A549 (cell line): ENCODE measurements at regions not wholly inside any gene's neighbourhood (a gene's known extent, or its start where the extent isn't known, plus 50 kb on each side); places are given as distances from the start of the nearest gene placed in this dataset.

Experiments
- ATAC-seq, 2 experiments: fragments of 200-7000 bp in 1 of 2; fragments of >200 bp in 1 of 2; cut with Nextera tagmentation in 1 of 2; cut with Tn5 transposase in 1 of 2; 3 replicates each; pipeline versions ENCODE4 v1.8.0 to v1.9.1; 2018 to 2020; ENCODE audit warnings: mild to moderate bottlenecking in 1 of 2, moderate library complexity in 1 of 2
- CTCF ChIA-PET: fragments of 300-600 bp; sonication (Branson Sonifier 250); formaldehyde crosslinking; extraction: SDS; loops from one replicate; lab custom pipeline; 2021; ENCODE audit warnings: antibody characterized with exemption, inconsistent platforms; lab: Yijun Ruan, JAX
- POLR2A ChIA-PET: fragments of 350-600 bp; formaldehyde crosslinking; extraction: SDS; loops from one replicate; lab custom pipeline; 2021; ENCODE audit warnings: antibody characterized with exemption, inconsistent platforms; lab: Yijun Ruan, JAX
- DNase-seq, 2 experiments: peaks; one replicate each; pipeline versions ENCODE4 v3.0.0 to v3.0.0-alpha.2; 2011 to 2016; ENCODE audit warnings: low read depth in 1 of 2, low spot score in 1 of 2
- FAIRE-seq: peaks from 2 replicates; lab custom pipeline; 2011; peaks lifted over from hg19 to GRCh38; lab: Jason Lieb, UNC
- H3K27ac ChIP-seq, 2 experiments: fragments of >200 bp; sonication (Bioruptor Twin); formaldehyde crosslinking; 3 replicates each; pipeline ENCODE4 v1.5.1; 2016 to 2017
- H3K4me1 ChIP-seq: fragments of >200 bp; sonication (Bioruptor Twin); formaldehyde crosslinking; 3 replicates; pipeline ENCODE4 v1.6.1; 2016
- H3K4me2 ChIP-seq: fragments of >200 bp; sonication (Bioruptor Twin); formaldehyde crosslinking; 3 replicates; pipeline ENCODE4 v1.6.1; 2016
- H3K4me3 ChIP-seq: fragments of >200 bp; sonication (Bioruptor Twin); formaldehyde crosslinking; 3 replicates; pipeline ENCODE4 v1.5.1; 2016
- H3K9me3 ChIP-seq: fragments of >200 bp; sonication (Bioruptor Twin); formaldehyde crosslinking; 3 replicates; pipeline ENCODE4 v1.6.1; 2016
- BCL3 ChIP-seq: fragments of >200 bp; sonication (Bioruptor Twin); formaldehyde crosslinking; IDR thresholded peaks from 3 replicates; pipeline ENCODE4 v1.6.1; 2016
- CHD2 ChIP-seq: fragments of 150-350 bp; IDR thresholded peaks from 2 replicates; pipeline ENCODE4 v1.6.1; 2014; ENCODE audit warnings: low read length; ENCODE audit not compliant: partially characterized antibody
- EHF ChIP-seq: fragments of 250-450 bp; sonication (Bioruptor Pico); IDR thresholded peaks from 2 replicates; pipeline ENCODE4 v1.5.0; 2020; ENCODE audit warnings: mild to moderate bottlenecking
- ELK1 ChIP-seq: fragments of 150-350 bp; IDR thresholded peaks from 2 replicates; pipeline ENCODE4 v1.6.1; 2014; ENCODE audit warnings: low read depth, mild to moderate bottlenecking, low read length
- FOSL2 ChIP-seq, 2 experiments: fragments of 450-650 bp in 1 of 2; fragments of >200 bp in 1 of 2; sonication (Bioruptor Twin) in 1 of 2; formaldehyde crosslinking; IDR thresholded peaks; 2 replicates each; pipeline versions ENCODE4 v1.5.0 to v1.6.1; 2016 to 2020; ENCODE audit warnings: mild to moderate bottlenecking in 1 of 2, moderate library complexity in 1 of 2
- FOXS1 ChIP-seq: fragments of 250-450 bp; sonication (Bioruptor Pico); IDR thresholded peaks from 2 replicates; pipeline ENCODE4 v1.5.0; 2020; ENCODE audit warnings: mild to moderate bottlenecking, moderate library complexity
- HDAC2 ChIP-seq: fragments of 200-600 bp; sonication (generic); IDR thresholded peaks from 2 replicates; pipeline ENCODE4 v1.6.1; 2016
- HMGXB4 ChIP-seq: fragments of 250-450 bp; sonication (Bioruptor Pico); IDR thresholded peaks from 2 replicates; pipeline ENCODE4 v1.5.0; 2021; ENCODE audit warnings: mild to moderate bottlenecking, moderate library complexity, borderline replicate concordance
- HOXA7 ChIP-seq: fragments of 250-450 bp; sonication (Bioruptor Pico); IDR thresholded peaks from 2 replicates; pipeline ENCODE4 v1.5.0; 2020; ENCODE audit warnings: mild to moderate bottlenecking, moderate library complexity
- HOXB5 ChIP-seq: fragments of 250-450 bp; sonication (Bioruptor Pico); IDR thresholded peaks from 2 replicates; pipeline ENCODE4 v1.5.0; 2020; ENCODE audit warnings: mild to moderate bottlenecking, moderate library complexity
- MAX ChIP-seq: IDR thresholded peaks from 2 replicates; pipeline ENCODE4 v1.6.1; 2012
- NR3C1 ChIP-seq: fragments of >200 bp; sonication (Bioruptor Twin); formaldehyde crosslinking; IDR thresholded peaks from 3 replicates; pipeline ENCODE4 v1.6.1; 2017
- PHF8 ChIP-seq: fragments of 200-600 bp; sonication (generic); IDR thresholded peaks from 2 replicates; pipeline ENCODE4 v1.6.1; 2016; ENCODE audit warnings: low read depth, mild to moderate bottlenecking, antibody characterized with exemption, moderate library complexity, borderline replicate concordance
- POLR2AphosphoS2 ChIP-seq: conservative IDR thresholded peaks from 2 replicates; pipeline ENCODE4 v1.6.1; 2012; ENCODE audit warnings: low read length, improper control_type of control experiment, inconsistent platforms
- SREBF2 ChIP-seq: fragments of 450-650 bp; IDR thresholded peaks from 2 replicates; pipeline ENCODE4 v1.6.1; 2014; ENCODE audit warnings: mild to moderate bottlenecking, moderate library complexity
- TFCP2L1 ChIP-seq: fragments of 250-450 bp; sonication (Bioruptor Pico); IDR thresholded peaks from 2 replicates; pipeline ENCODE4 v1.5.0; 2021; ENCODE audit warnings: mild to moderate bottlenecking
- ZC3H11A ChIP-seq: fragments of 450-650 bp; IDR thresholded peaks from 2 replicates; pipeline ENCODE4 v1.6.1; 2014; ENCODE audit warnings: antibody characterized with exemption, mild to moderate bottlenecking
- ZFP36 ChIP-seq: fragments of 450-650 bp; IDR thresholded peaks from 2 replicates; pipeline ENCODE4 v1.6.1; 2014; ENCODE audit warnings: borderline replicate concordance; ENCODE audit not compliant: partially characterized antibody
- ZNF302 ChIP-seq: fragments of 250-450 bp; sonication (Bioruptor Pico); IDR thresholded peaks from 2 replicates; pipeline ENCODE4 v1.9.0; 2021; ENCODE audit warnings: inconsistent platforms, mild to moderate bottlenecking, moderate library complexity
- WGBS: methylation state at CpG from one replicate; pipeline ENCODE4 v1.1.6; 2017; ENCODE audit errors: missing lambda C conversion rate; 5-methylcytosine and 5-hydroxymethylcytosine counted together
- TF ChIP-seq, protein P1 (sequence below): fragments of 200-600 bp; sonication (generic); IDR thresholded peaks from 2 replicates; pipeline ENCODE4 v1.6.1; 2016; ENCODE audit warnings: antibody characterized with exemption, mild to moderate bottlenecking, moderate library complexity
- TF ChIP-seq, protein P2 (sequence below): fragments of >200 bp; sonication (Bioruptor Twin); formaldehyde crosslinking; IDR thresholded peaks from 2 replicates; pipeline ENCODE4 v1.6.1; 2016

GRCh38 chr6:165929607-165930006, 238.0 kb downstream of the TBXT start:
- no peaks in the 10 kb centered on the region for H3K9me3 ChIP-seq
- H3K27ac ChIP-seq: no peak overlapping the region
- no peak overlapping the region for H3K4me2 ChIP-seq
- FAIRE-seq: no peak
- no peak overlapping the region for H3K4me3 ChIP-seq
- POLR2A ChIA-PET: no interaction called here
- CTCF ChIA-PET: interaction anchor here (1.6 kb wide), 1 partner anchor 176 kb away, joined by 5 read pairs; no protein-coding TSS in a partner anchor
- WGBS: 95% methylated on average over 5 of the region's 8 CpGs
- TF ChIP-seq, protein P1, sequence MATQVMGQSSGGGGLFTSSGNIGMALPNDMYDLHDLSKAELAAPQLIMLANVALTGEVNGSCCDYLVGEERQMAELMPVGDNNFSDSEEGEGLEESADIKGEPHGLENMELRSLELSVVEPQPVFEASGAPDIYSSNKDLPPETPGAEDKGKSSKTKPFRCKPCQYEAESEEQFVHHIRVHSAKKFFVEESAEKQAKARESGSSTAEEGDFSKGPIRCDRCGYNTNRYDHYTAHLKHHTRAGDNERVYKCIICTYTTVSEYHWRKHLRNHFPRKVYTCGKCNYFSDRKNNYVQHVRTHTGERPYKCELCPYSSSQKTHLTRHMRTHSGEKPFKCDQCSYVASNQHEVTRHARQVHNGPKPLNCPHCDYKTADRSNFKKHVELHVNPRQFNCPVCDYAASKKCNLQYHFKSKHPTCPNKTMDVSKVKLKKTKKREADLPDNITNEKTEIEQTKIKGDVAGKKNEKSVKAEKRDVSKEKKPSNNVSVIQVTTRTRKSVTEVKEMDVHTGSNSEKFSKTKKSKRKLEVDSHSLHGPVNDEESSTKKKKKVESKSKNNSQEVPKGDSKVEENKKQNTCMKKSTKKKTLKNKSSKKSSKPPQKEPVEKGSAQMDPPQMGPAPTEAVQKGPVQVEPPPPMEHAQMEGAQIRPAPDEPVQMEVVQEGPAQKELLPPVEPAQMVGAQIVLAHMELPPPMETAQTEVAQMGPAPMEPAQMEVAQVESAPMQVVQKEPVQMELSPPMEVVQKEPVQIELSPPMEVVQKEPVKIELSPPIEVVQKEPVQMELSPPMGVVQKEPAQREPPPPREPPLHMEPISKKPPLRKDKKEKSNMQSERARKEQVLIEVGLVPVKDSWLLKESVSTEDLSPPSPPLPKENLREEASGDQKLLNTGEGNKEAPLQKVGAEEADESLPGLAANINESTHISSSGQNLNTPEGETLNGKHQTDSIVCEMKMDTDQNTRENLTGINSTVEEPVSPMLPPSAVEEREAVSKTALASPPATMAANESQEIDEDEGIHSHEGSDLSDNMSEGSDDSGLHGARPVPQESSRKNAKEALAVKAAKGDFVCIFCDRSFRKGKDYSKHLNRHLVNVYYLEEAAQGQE: no peak
- no peak for TF ChIP-seq BCL3
- TF ChIP-seq ZNF302: no peak
- no peak for TF ChIP-seq CHD2
- no peak for TF ChIP-seq ZC3H11A
- no peak for TF ChIP-seq MAX
- TF ChIP-seq HDAC2: no peak
- no peak for TF ChIP-seq SREBF2
- TF ChIP-seq POLR2AphosphoS2: no peak
- no peak for TF ChIP-seq HOXA7 (CRISPR knock-in tag)
- no peak for ATAC-seq
- no peak for DNase-seq
- 0 out of 3 replicates have a peak, but pooled peaks cover 3% of the 10 kb centered on the region for H3K4me1 ChIP-seq

GRCh38 chr6:165926378-165926777, 241.3 kb downstream of the TBXT start:
- H3K4me3 ChIP-seq: no peak overlapping the region
- TF ChIP-seq HOXB5 (CRISPR knock-in tag) (no peak), HDAC2 (no peak), PHF8 (no peak), ELK1 (no peak), SREBF2 (no peak), NR3C1 (no peak), EHF (CRISPR knock-in tag) (no peak), TFCP2L1 (CRISPR knock-in tag) (no peak), FOXS1 (CRISPR knock-in tag) (no peak), FOSL2 (IDR thresholded peaks at IDR 0.05) (no peak), FOSL2 (CRISPR knock-in tag; IDR thresholded peaks at IDR 0.05) (no peak), HMGXB4 (CRISPR knock-in tag) (no peak), ZFP36 (no peak), HOXA7 (CRISPR knock-in tag) (no peak)
- TF ChIP-seq, protein P2, sequence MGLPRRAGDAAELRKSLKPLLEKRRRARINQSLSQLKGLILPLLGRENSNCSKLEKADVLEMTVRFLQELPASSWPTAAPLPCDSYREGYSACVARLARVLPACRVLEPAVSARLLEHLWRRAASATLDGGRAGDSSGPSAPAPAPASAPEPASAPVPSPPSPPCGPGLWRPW: no peak
- no peak for DNase-seq
- no peak for ATAC-seq
- H3K27ac ChIP-seq: no peak overlapping the region
- H3K9me3 ChIP-seq: no peaks in the 10 kb centered on the region
- CTCF ChIA-PET: no interaction called here
- peaks cover 28% of the 10 kb centered on the region for H3K4me1 ChIP-seq
- POLR2A ChIA-PET: no interaction called here
- H3K4me2 ChIP-seq: no peak overlapping the region
- no peak for FAIRE-seq
- WGBS: 81% methylated on average over 4 of the region's 4 CpGs
